ENCODE measurements at regions not wholly inside any gene's neighbourhood (a gene's known extent, or its start where the extent isn't known, plus 50 kb on each side); places are given as distances from the start of the nearest gene placed in this dataset.

DNA sequence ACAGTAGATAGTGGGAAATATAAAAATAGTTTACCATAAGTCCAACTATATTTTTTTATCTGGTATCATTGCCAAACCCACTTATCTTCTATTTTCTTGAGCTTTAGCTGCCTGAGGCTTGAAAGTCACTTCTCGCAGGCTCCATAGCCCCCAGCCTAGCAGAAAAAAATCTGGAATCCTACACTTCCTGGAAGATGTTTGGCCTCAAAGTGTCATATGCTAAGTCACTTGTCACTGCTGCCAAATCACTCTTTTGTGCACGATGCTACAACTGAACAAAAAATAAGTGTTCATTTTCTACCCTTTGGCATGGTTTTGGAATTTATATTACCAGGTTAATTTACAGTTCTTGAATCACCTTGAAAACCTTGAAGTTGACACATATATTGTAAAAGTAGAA lies 612.5 kb upstream of the ATXN8OS start:
- TF ChIP-seq, protein P1, sequence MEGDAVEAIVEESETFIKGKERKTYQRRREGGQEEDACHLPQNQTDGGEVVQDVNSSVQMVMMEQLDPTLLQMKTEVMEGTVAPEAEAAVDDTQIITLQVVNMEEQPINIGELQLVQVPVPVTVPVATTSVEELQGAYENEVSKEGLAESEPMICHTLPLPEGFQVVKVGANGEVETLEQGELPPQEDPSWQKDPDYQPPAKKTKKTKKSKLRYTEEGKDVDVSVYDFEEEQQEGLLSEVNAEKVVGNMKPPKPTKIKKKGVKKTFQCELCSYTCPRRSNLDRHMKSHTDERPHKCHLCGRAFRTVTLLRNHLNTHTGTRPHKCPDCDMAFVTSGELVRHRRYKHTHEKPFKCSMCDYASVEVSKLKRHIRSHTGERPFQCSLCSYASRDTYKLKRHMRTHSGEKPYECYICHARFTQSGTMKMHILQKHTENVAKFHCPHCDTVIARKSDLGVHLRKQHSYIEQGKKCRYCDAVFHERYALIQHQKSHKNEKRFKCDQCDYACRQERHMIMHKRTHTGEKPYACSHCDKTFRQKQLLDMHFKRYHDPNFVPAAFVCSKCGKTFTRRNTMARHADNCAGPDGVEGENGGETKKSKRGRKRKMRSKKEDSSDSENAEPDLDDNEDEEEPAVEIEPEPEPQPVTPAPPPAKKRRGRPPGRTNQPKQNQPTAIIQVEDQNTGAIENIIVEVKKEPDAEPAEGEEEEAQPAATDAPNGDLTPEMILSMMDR (IDR thresholded peaks at IDR 0.05; ENCODE audit: insufficient read depth, low read length, poor library complexity, severe bottlenecking): no peak
- Histone ChIP-seq H3K36me3 (ENCODE audit: control insufficient read depth, insufficient read depth, low read length) (no peaks in the 10 kb centered on the region), H3K4me3 (ENCODE audit: low read depth, low read length) (no peak overlapping the region), H3K27me3 (ENCODE audit: control insufficient read depth, insufficient read depth, low read length) (no peaks in the 10 kb centered on the region)
- no peak for DNase-seq (ENCODE audit: low read depth)

GRCh38 chr13:69487576-69487975 lies 620.0 kb upstream of the ATXN8OS start:
- TF ChIP-seq, protein P1 (IDR thresholded peaks at IDR 0.05; ENCODE audit: insufficient read depth, low read length, poor library complexity, severe bottlenecking): no peak
- Histone ChIP-seq H3K27me3 (ENCODE audit: control insufficient read depth, insufficient read depth, low read length) (no peaks in the 10 kb centered on the region), H3K4me3 (ENCODE audit: low read depth, low read length) (no peak overlapping the region), H3K36me3 (ENCODE audit: control insufficient read depth, insufficient read depth, low read length) (no peaks in the 10 kb centered on the region)
- no peak for DNase-seq (ENCODE audit: low read depth)

- H3K36me3 ChIP-seq (ENCODE audit: control insufficient read depth, insufficient read depth, low read length): no peaks in the 10 kb centered on the region
- DNase-seq (ENCODE audit: low read depth): no peak
- no peaks in the 10 kb centered on the region for H3K27me3 ChIP-seq (ENCODE audit: control insufficient read depth, insufficient read depth, low read length)
- no peak overlapping the region for H3K4me3 ChIP-seq (ENCODE audit: low read depth, low read length)
- TF ChIP-seq, protein P1 (IDR thresholded peaks at IDR 0.05; ENCODE audit: insufficient read depth, low read length, poor library complexity, severe bottlenecking): no peak
These were observed 621.5 kb upstream of the ATXN8OS start for GRCh38 chr13:69485991-69486592.

GRCh38 chr13:69477451-69477850 lies 630.2 kb upstream of the ATXN8OS start:
- DNase-seq (ENCODE audit: low read depth): no peak
- TF ChIP-seq, protein P1 (IDR thresholded peaks at IDR 0.05; ENCODE audit: insufficient read depth, low read length, poor library complexity, severe bottlenecking): no peak
- no peaks in the 10 kb centered on the region for H3K36me3 ChIP-seq (ENCODE audit: control insufficient read depth, insufficient read depth, low read length)

DNA sequence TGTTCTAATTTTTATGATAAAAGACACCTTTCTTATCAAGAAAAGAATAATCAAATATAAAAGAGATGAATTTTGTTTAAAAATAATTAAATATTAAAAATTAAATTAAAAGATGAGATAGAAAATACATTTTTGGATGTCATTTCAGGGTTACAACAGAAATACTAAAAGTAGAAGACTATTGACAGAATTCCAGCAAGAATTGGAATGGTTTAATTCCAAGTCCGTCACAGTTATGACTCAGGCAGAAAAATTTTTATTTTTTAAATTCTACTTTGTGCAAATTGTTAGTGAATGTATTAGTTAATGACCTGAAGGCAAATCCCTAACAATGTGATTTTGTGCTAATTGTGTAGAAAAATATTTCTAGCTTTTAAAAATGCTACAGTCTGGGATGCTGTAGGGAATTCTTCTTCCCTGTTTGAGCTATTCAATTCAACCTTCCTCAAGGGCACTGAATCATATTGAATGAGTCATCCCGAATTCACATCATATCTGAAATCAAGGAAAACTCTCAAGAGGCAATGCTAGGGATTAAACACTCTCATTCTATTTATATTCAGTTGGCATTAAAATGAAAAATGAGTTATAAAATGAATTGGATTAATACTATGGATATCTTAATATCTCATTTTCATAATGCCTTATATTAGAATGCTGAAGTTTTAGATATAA lies 633.5 kb upstream of the ATXN8OS start:
- Histone ChIP-seq H3K27me3 (ENCODE audit: control insufficient read depth, insufficient read depth, low read length) (no peaks in the 10 kb centered on the region), H3K36me3 (ENCODE audit: control insufficient read depth, insufficient read depth, low read length) (no peaks in the 10 kb centered on the region), H3K4me3 (ENCODE audit: low read depth, low read length) (no peak overlapping the region)
- TF ChIP-seq, protein P1 (IDR thresholded peaks at IDR 0.05; ENCODE audit: insufficient read depth, low read length, poor library complexity, severe bottlenecking): no peak
- DNase-seq (ENCODE audit: low read depth): no peak

More at GRCh38 chr13:69477451-69477850, 630.2 kb upstream of the ATXN8OS start:
- no peaks in the 10 kb centered on the region for H3K27me3 ChIP-seq (ENCODE audit: control insufficient read depth, insufficient read depth, low read length)
- H3K4me3 ChIP-seq (ENCODE audit: low read depth, low read length): no peak overlapping the region

DNA sequence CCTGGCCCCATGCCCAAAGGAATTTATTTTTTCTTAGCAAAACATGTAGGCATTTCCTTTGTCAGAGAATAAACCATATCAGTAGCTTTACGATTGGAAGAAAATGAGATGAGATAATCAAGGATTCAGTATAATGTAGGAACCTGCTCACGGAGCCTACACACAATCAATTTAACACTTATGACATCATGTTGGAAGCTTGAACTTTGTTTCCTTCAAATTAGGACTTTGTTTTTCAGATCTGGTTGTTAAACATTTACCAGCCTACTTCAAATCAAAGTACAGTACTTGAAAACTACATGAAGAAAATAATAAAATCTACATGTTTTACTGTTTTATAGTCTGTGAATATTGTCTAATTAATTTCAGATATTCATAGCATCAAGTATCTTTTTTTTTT lies 639.0 kb upstream of the ATXN8OS start:
- no peak for DNase-seq (ENCODE audit: low read depth)
- Histone ChIP-seq H3K4me3 (ENCODE audit: low read depth, low read length) (no peak overlapping the region), H3K27me3 (ENCODE audit: control insufficient read depth, insufficient read depth, low read length) (no peaks in the 10 kb centered on the region), H3K36me3 (ENCODE audit: control insufficient read depth, insufficient read depth, low read length) (no peaks in the 10 kb centered on the region)
- TF ChIP-seq, protein P1 (IDR thresholded peaks at IDR 0.05; ENCODE audit: insufficient read depth, low read length, poor library complexity, severe bottlenecking): no peak
